ENCODE measurements at regions not wholly inside any gene's neighbourhood (a gene's known extent, or its start where the extent isn't known, plus 50 kb on each side); places are given as distances from the start of the nearest gene placed in this dataset.

- TF ChIP-seq POLR2AphosphoS5 (IDR thresholded peaks at IDR 0.05; ENCODE audit: low read depth, low read length) (no peak), EZH2 (IDR thresholded peaks at IDR 0.05) (no peak), SIN3A (IDR thresholded peaks at IDR 0.05; ENCODE audit: low read depth) (no peak), CTCF (IDR thresholded peaks at IDR 0.05 in 2 of 3, conservative IDR thresholded peaks at IDR 0.05 in 1 of 3; ENCODE audit: borderline replicate concordance in 1 of 3, insufficient read depth in 1 of 3, low read depth in 2 of 3, low read length in 2 of 3) (no peak), EZH2phosphoT487 (IDR thresholded peaks at IDR 0.05; ENCODE audit: borderline replicate concordance) (no peak), CEBPB (IDR thresholded peaks at IDR 0.05; ENCODE audit: low read depth) (no peak), MAX (IDR thresholded peaks at IDR 0.05) (no peak), SP1 (IDR thresholded peaks at IDR 0.05; ENCODE audit: low read depth) (no peak), POLR2A (IDR thresholded peaks at IDR 0.05; ENCODE audit: borderline replicate concordance, extremely low read depth, insufficient read depth, insufficient read length) (no peak), YY1 (IDR thresholded peaks at IDR 0.05; ENCODE audit: extremely low read depth, insufficient replicate concordance, low read depth, low read length) (no peak)
These were observed 123.2 kb upstream of the UNC5B start for GRCh38 chr10:71089162-71089561.

All from HCT116 (cell line).